RWPE2 (cell line): ENCODE measurements at regions not wholly inside any gene's neighbourhood (a gene's known extent, or its start where the extent isn't known, plus 50 kb on each side); places are given as distances from the start of the nearest gene placed in this dataset.

ENCODE experiments used
- ATAC-seq: fragments of 200-7000 bp; cut with Tn5 transposase; 3 replicates; pipeline ENCODE4 v1.9.1; 2021; ENCODE audit warnings: low read depth
- DNase-seq: peaks from one replicate; pipeline ENCODE4 v3.0.0-alpha.2; 2020; ENCODE audit warnings: low spot score
- H3K27ac ChIP-seq: fragments of 450-650 bp; 2 replicates; pipeline ENCODE4 v1.5.1; 2017; ENCODE audit warnings: mild to moderate bottlenecking; ENCODE audit not compliant: poor library complexity, severe bottlenecking
- H3K27me3 ChIP-seq: fragments of 250-450 bp; sonication (Bioruptor Pico); 2 replicates; pipeline ENCODE4 v1.5.1; 2021; ENCODE audit warnings: mild to moderate bottlenecking, moderate library complexity; ENCODE audit not compliant: insufficient read depth, poor library complexity, severe bottlenecking
- H3K36me3 ChIP-seq: fragments of 250-450 bp; sonication (Bioruptor Pico); 2 replicates; pipeline ENCODE4 v1.5.1; 2020; ENCODE audit warnings: low read depth, mild to moderate bottlenecking, moderate library complexity
- H3K4me1 ChIP-seq: fragments of 250-450 bp; sonication (Bioruptor Pico); 2 replicates; pipeline ENCODE4 v1.5.1; 2021; ENCODE audit warnings: mild to moderate bottlenecking, moderate library complexity; ENCODE audit not compliant: insufficient read depth, poor library complexity, severe bottlenecking
- H3K4me3 ChIP-seq: fragments of 250-450 bp; sonication (Bioruptor Pico); 2 replicates; pipeline ENCODE4 v1.5.1; 2021; ENCODE audit warnings: mild to moderate bottlenecking, moderate library complexity; ENCODE audit not compliant: severe bottlenecking
- H3K9me3 ChIP-seq: fragments of 250-450 bp; sonication (Bioruptor Pico); 2 replicates; pipeline ENCODE4 v1.5.1; 2021; ENCODE audit warnings: mild to moderate bottlenecking, moderate library complexity; ENCODE audit not compliant: severe bottlenecking
- TF ChIP-seq, protein P1 (sequence below): fragments of 450-650 bp; IDR thresholded peaks from one replicate; pipeline ENCODE4 v1.5.1; 2017; ENCODE audit warnings: mild to moderate bottlenecking, moderate library complexity; ENCODE audit not compliant: poor library complexity, severe bottlenecking

- Histone ChIP-seq H3K9me3 (peaks cover 4% of the 10 kb centered on the region), H3K36me3 (no peaks in the 10 kb centered on the region), H3K27me3 (no peaks in the 10 kb centered on the region), H3K4me1 (no peaks in the 10 kb centered on the region), H3K4me3 (no peak overlapping the region), H3K27ac (no peak overlapping the region)
- no peak for DNase-seq
- TF ChIP-seq, protein P1, sequence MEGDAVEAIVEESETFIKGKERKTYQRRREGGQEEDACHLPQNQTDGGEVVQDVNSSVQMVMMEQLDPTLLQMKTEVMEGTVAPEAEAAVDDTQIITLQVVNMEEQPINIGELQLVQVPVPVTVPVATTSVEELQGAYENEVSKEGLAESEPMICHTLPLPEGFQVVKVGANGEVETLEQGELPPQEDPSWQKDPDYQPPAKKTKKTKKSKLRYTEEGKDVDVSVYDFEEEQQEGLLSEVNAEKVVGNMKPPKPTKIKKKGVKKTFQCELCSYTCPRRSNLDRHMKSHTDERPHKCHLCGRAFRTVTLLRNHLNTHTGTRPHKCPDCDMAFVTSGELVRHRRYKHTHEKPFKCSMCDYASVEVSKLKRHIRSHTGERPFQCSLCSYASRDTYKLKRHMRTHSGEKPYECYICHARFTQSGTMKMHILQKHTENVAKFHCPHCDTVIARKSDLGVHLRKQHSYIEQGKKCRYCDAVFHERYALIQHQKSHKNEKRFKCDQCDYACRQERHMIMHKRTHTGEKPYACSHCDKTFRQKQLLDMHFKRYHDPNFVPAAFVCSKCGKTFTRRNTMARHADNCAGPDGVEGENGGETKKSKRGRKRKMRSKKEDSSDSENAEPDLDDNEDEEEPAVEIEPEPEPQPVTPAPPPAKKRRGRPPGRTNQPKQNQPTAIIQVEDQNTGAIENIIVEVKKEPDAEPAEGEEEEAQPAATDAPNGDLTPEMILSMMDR = peak; percentile 85
- no peak for ATAC-seq
These were observed 221.8 kb upstream of the SSTR1 start for GRCh38 chr14:37985826-37986470.

GRCh38 chr14:37988472-37988871 lies 219.2 kb upstream of the SSTR1 start:
- Histone ChIP-seq H3K36me3 (no peaks in the 10 kb centered on the region), H3K9me3 (no peaks in the 10 kb centered on the region), H3K4me3 (no peak overlapping the region), H3K4me1 (no peaks in the 10 kb centered on the region), H3K27me3 (no peaks in the 10 kb centered on the region), H3K27ac (no peak overlapping the region)
- ATAC-seq (no peak), DNase-seq (no peak)
- TF ChIP-seq, protein P1 = no peak

- Histone ChIP-seq H3K4me3 (no peak overlapping the region), H3K4me1 (no peaks in the 10 kb centered on the region), H3K27ac (no peak overlapping the region), H3K27me3 (no peaks in the 10 kb centered on the region), H3K36me3 (no peaks in the 10 kb centered on the region), H3K9me3 (no peaks in the 10 kb centered on the region)
- no peak for ATAC-seq
- no peak for DNase-seq
- TF ChIP-seq, protein P1 = no peak
These were observed 216.7 kb upstream of the SSTR1 start for GRCh38 chr14:37991027-37991426.

DNA sequence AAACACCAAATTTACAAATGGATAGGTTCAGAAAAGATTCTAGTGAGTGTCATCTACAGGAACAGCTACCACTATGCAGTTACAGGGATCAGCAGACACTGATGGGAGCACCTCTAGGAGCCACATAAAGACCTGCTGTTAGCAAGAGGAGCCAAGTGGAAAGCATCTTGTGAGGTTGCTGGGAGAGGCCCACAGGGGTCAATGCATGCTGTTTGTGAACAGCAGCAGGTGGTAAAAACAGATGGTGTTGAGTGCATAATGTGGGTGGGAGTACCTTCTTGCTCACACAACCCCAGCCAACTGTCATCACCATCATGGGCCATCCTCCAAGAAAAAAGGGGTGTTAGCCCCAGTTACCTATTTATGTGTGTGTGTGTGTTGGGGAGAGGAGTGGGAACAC lies 215.2 kb upstream of the SSTR1 start:
- TF ChIP-seq, protein P1 = no peak
- H3K4me1 ChIP-seq = no peaks in the 10 kb centered on the region
- H3K27ac ChIP-seq = no peak overlapping the region
- no peaks in the 10 kb centered on the region for H3K27me3 ChIP-seq
- no peaks in the 10 kb centered on the region for H3K36me3 ChIP-seq
- no peaks in the 10 kb centered on the region for H3K9me3 ChIP-seq
- no peak overlapping the region for H3K4me3 ChIP-seq
- ATAC-seq = no peak
- DNase-seq = no peak

DNA sequence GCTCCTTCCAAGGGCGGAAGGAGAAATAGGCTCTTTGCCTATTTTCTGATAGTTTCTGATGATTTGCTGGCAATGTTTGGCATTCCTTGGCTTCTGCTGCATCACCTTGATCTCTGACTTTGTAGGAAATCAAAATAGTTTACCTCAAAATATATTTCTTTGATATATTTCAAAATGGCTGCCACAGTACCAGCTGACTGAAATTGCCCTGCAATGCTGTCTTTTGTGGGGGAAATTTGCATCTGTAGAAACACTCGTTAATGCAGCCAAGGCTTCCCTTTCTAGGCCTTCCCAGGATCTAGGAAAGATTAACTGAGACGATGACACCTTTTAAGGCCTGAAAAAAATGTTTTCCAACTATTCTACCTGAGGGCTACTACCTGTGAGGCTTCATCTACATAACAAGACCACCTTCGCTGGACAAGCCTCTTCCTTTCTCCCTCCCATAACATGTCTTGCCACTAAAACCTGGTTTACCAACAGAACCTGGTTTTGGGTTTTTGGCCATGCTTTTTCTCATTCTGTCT lies 212.8 kb upstream of the SSTR1 start:
- Histone ChIP-seq H3K36me3 (no peaks in the 10 kb centered on the region), H3K4me3 (no peak overlapping the region), H3K4me1 (no peaks in the 10 kb centered on the region), H3K9me3 (no peaks in the 10 kb centered on the region), H3K27ac (no peak overlapping the region), H3K27me3 (no peaks in the 10 kb centered on the region)
- ATAC-seq (no peak), DNase-seq (no peak)
- TF ChIP-seq, protein P1 = no peak
